ENCODE measurements at regions not wholly inside any gene's neighbourhood (a gene's known extent, or its start where the extent isn't known, plus 50 kb on each side); places are given as distances from the start of the nearest gene placed in this dataset.
A peak's percentile ranks its signal among the peaks of the same experiment; 100 is the strongest.
"Not testable (repeated sequence)": the region's sequence is repeated elsewhere in the genome, so short reads cannot be mapped to it uniquely, and the experiment has no call there.

GRCh38 chr4:169335331-169335730 is 64.6 kb upstream of the SH3RF1 start:
- peak overlapping the region; percentile 81 for H3K27ac ChIP-seq
- ChIA-PET CTCF (no interaction called here), POLR2A (ENCODE audit: low non-redundant PET) (no interaction called here)
- TF ChIP-seq CTCF (conservative IDR thresholded peaks at IDR 0.05; ENCODE audit: low read depth): no peak
- DNase-seq (ENCODE audit: low spot score): peak; percentile 77

- CTCF ChIA-PET: no interaction called here
- no peak for TF ChIP-seq CTCF (conservative IDR thresholded peaks at IDR 0.05; ENCODE audit: low read depth)
- peak overlapping the region; percentile 81 for H3K27ac ChIP-seq
- POLR2A ChIA-PET (ENCODE audit: low non-redundant PET): no interaction called here
- DNase-seq (ENCODE audit: low spot score): no peak
Observed at GRCh38 chr4:169334335-169334734, 63.6 kb upstream of the SH3RF1 start.

GRCh38 chr4:169333265-169333664 is 62.5 kb upstream of the SH3RF1 start:
- no peak for TF ChIP-seq CTCF (conservative IDR thresholded peaks at IDR 0.05; ENCODE audit: low read depth)
- no peak for DNase-seq (ENCODE audit: low spot score)
- ChIA-PET CTCF (interaction anchor here (0.6 kb wide), 1 partner anchor 223 kb away, joined by 3 read pairs; no protein-coding TSS in a partner anchor), POLR2A (ENCODE audit: low non-redundant PET) (no interaction called here)
- no peak overlapping the region for H3K27ac ChIP-seq

GRCh38 chr4:169332583-169332982 is 61.8 kb upstream of the SH3RF1 start:
- H3K27ac ChIP-seq: no peak overlapping the region
- no peak for TF ChIP-seq CTCF (conservative IDR thresholded peaks at IDR 0.05; ENCODE audit: low read depth)
- POLR2A ChIA-PET (ENCODE audit: low non-redundant PET): no interaction called here
- CTCF ChIA-PET: interaction anchor here (0.6 kb wide), 1 partner anchor 222 kb away, joined by 3 read pairs; no protein-coding TSS in a partner anchor
- DNase-seq (ENCODE audit: low spot score): no peak

- CTCF ChIA-PET: interaction anchor here (0.6 kb wide), 1 partner anchor 28 kb away, joined by 6 read pairs; no protein-coding TSS in a partner anchor
- no peak for TF ChIP-seq CTCF (conservative IDR thresholded peaks at IDR 0.05; ENCODE audit: low read depth)
- DNase-seq (ENCODE audit: low spot score): no peak
- POLR2A ChIA-PET (ENCODE audit: low non-redundant PET): no interaction called here
- no peak overlapping the region for H3K27ac ChIP-seq
Observed at GRCh38 chr4:169330811-169331210, 60.1 kb upstream of the SH3RF1 start.

- ChIA-PET POLR2A (ENCODE audit: low non-redundant PET) (no interaction called here), CTCF (no interaction called here)
- no peak for TF ChIP-seq CTCF (conservative IDR thresholded peaks at IDR 0.05; ENCODE audit: low read depth)
- no peak for DNase-seq (ENCODE audit: low spot score)
- no peak overlapping the region for H3K27ac ChIP-seq
Observed at GRCh38 chr4:169330095-169330494, 59.3 kb upstream of the SH3RF1 start.

- POLR2A ChIA-PET (ENCODE audit: low non-redundant PET): no interaction called here
- CTCF ChIA-PET: no interaction called here
- no peak for DNase-seq (ENCODE audit: low spot score)
- no peak for TF ChIP-seq CTCF (conservative IDR thresholded peaks at IDR 0.05; ENCODE audit: low read depth)
- H3K27ac ChIP-seq: no peak overlapping the region
Observed at GRCh38 chr4:169327951-169328350, 57.2 kb upstream of the SH3RF1 start.

- POLR2A ChIA-PET (ENCODE audit: low non-redundant PET); CTCF ChIA-PET; H3K27ac ChIP-seq; DNase-seq (ENCODE audit: low spot score): not testable (repeated sequence)
Observed at GRCh38 chr4:169323925-169324324, 53.2 kb upstream of the SH3RF1 start.

GRCh38 chr4:169322833-169323232 is 52.1 kb upstream of the SH3RF1 start:
- H3K27ac ChIP-seq; CTCF ChIA-PET; POLR2A ChIA-PET (ENCODE audit: low non-redundant PET); DNase-seq (ENCODE audit: low spot score): not testable (repeated sequence)
